ENCODE measurements at regions not wholly inside any gene's neighbourhood (a gene's known extent, or its start where the extent isn't known, plus 50 kb on each side); places are given as distances from the start of the nearest gene placed in this dataset.

DNA sequence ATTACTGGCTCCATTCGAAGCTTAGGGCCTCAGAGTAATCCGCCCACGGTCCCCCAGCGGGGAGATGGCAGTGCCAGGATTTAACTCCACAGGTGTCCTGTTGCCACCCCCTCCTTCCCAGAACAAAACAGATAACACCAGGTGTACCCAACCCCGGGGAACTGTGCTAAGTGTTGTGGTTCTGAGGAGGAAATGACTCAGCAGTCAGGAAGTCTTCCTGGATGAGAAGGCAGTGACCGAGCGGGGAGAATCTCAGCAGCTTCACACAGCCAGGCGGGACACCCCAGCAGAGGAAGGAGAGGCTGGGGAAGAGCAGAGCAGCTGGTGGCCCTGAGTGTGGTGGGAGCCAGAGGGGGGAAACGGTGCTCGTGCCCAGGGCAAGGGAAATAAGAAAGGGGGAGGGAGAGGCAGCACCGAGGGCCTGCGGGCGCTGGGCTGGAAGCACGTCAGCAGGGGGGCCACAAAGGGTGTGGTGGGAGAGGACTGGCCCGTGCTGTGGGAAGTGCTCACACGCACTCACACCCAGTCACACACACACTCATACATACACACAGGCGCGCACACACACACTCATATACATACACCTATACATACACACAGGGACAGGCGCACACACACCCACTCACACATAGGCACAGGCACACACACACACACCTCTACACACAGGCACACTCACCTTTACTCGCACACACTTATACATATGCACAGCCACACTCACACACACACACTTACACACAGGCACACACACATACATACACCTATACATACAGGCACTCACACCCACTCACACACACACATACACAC lies 59.8 kb upstream of the CHST15 start:
- Histone ChIP-seq H3K4me2 (ENCODE audit: low read length) (peak overlapping the region; percentile 59), H3K9me3 (ENCODE audit: control insufficient read depth, insufficient read depth, low read length) (peaks cover 6% of the 10 kb centered on the region; the same call in 1 of the 2 replicates), H3F3A (ENCODE audit: control insufficient read depth, insufficient read depth) (no peaks in the 10 kb centered on the region), H3K4me1 (ENCODE audit: control insufficient read depth, low read length) (peaks cover 20% of the 10 kb centered on the region), H4K20me1 (ENCODE audit: control insufficient read depth, insufficient read depth, low read depth, low read length) (no peaks in the 10 kb centered on the region), H3K27me3 (ENCODE audit: control insufficient read depth, low read length) (no peaks in the 10 kb centered on the region), H3K27ac (ENCODE audit: low read depth, low read length) (no peak overlapping the region), H3K9me2 (replicated peaks; ENCODE audit: control insufficient read depth, low read length) (no peaks in the 10 kb centered on the region), H3K36me3 (ENCODE audit: control insufficient read depth, low read length) (no peaks in the 10 kb centered on the region), H3K79me2 (ENCODE audit: control insufficient read depth, low read length) (no peaks in the 10 kb centered on the region), H3K4me3 (ENCODE audit: low read length) (peak overlapping the region; percentile 22)
- TF ChIP-seq CTCF (IDR thresholded peaks at IDR 0.05; ENCODE audit: low read depth, low read length, poor library complexity, severe bottlenecking) (no peak), EZH2phosphoT487 (IDR thresholded peaks at IDR 0.05; ENCODE audit: borderline replicate concordance, low read length) (no peak)

DNA sequence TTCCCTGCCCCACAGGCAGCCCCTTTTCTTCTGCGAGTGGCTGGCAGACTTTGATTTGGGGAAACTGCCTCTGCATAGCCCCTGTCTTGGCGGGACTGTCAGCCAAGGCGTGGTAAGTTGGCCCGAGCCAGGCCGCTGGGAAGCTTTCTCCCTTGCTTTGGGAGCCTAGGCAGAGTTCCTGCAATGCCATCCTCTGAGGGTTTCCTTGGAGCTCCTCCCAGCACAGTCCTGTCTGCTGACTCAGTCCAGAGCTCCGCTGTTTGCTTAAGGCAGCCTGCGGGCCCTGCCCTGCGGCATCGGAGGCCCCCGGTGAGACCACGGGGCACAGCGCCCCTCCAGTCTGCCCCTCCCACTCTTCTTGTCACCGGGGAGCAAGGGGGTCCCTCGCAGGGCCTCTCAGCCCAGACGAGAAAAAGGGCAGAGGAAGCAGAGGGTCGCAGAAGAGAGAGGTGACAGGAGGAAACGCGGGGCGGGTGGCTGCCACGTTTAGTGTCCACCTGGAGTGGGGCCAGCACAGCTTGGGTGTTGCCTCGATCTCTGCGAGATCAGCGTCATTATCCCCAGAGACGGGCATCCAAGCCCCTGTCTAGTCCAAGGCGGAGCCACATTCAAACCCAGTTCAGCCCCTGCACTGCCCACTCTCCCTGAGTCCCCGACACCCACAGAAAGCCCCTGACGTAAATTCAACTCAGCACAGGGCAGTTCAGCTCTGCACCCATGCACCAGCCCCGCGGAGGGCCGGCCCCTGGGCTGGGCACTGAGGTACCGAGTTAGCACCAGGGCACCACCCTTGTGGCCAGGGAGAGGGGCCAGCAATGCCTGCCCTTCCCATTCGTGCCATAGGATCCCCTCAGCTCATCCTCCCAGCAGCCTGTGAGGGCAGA lies 59.0 kb upstream of the CHST15 start:
- no peak overlapping the region for H3K27ac ChIP-seq (ENCODE audit: low read depth, low read length)
- no peak overlapping the region; the same call in 1 of the 2 replicates for H3K4me3 ChIP-seq (ENCODE audit: low read length)
- no peaks in the 10 kb centered on the region for H3F3A ChIP-seq (ENCODE audit: control insufficient read depth, insufficient read depth)
- H3K9me2 ChIP-seq (replicated peaks; ENCODE audit: control insufficient read depth, low read length): no peaks in the 10 kb centered on the region
- H3K79me2 ChIP-seq (ENCODE audit: control insufficient read depth, low read length): no peaks in the 10 kb centered on the region
- peaks cover 18% of the 10 kb centered on the region for H3K4me1 ChIP-seq (ENCODE audit: control insufficient read depth, low read length)
- no peaks in the 10 kb centered on the region for H4K20me1 ChIP-seq (ENCODE audit: control insufficient read depth, insufficient read depth, low read depth, low read length)
- H3K4me2 ChIP-seq (ENCODE audit: low read length): peak overlapping the region; percentile 59
- peaks cover 6% of the 10 kb centered on the region; the same call in 1 of the 2 replicates for H3K9me3 ChIP-seq (ENCODE audit: control insufficient read depth, insufficient read depth, low read length)
- TF ChIP-seq CTCF (IDR thresholded peaks at IDR 0.05; ENCODE audit: low read depth, low read length, poor library complexity, severe bottlenecking) (no peak), EZH2phosphoT487 (IDR thresholded peaks at IDR 0.05; ENCODE audit: borderline replicate concordance, low read length) (no peak)
- H3K27me3 ChIP-seq (ENCODE audit: control insufficient read depth, low read length): no peaks in the 10 kb centered on the region
- no peaks in the 10 kb centered on the region for H3K36me3 ChIP-seq (ENCODE audit: control insufficient read depth, low read length)

GRCh38 chr10:124151466-124152095 lies 58.2 kb upstream of the CHST15 start:
- no peak overlapping the region for H3K27ac ChIP-seq (ENCODE audit: low read depth, low read length)
- H3K27me3 ChIP-seq (ENCODE audit: control insufficient read depth, low read length): no peaks in the 10 kb centered on the region
- H3F3A ChIP-seq (ENCODE audit: control insufficient read depth, insufficient read depth): no peaks in the 10 kb centered on the region
- no peaks in the 10 kb centered on the region for H4K20me1 ChIP-seq (ENCODE audit: control insufficient read depth, insufficient read depth, low read depth, low read length)
- H3K36me3 ChIP-seq (ENCODE audit: control insufficient read depth, low read length): no peaks in the 10 kb centered on the region
- H3K9me3 ChIP-seq (ENCODE audit: control insufficient read depth, insufficient read depth, low read length): peaks cover 6% of the 10 kb centered on the region; the same call in 1 of the 2 replicates
- no peaks in the 10 kb centered on the region for H3K79me2 ChIP-seq (ENCODE audit: control insufficient read depth, low read length)
- no peak overlapping the region for H3K4me3 ChIP-seq (ENCODE audit: low read length)
- H3K4me2 ChIP-seq (ENCODE audit: low read length): no peak overlapping the region
- H3K9me2 ChIP-seq (replicated peaks; ENCODE audit: control insufficient read depth, low read length): no peaks in the 10 kb centered on the region
- peaks cover 18% of the 10 kb centered on the region for H3K4me1 ChIP-seq (ENCODE audit: control insufficient read depth, low read length)
- TF ChIP-seq EZH2phosphoT487 (IDR thresholded peaks at IDR 0.05; ENCODE audit: borderline replicate concordance, low read length) (no peak), CTCF (IDR thresholded peaks at IDR 0.05; ENCODE audit: low read depth, low read length, poor library complexity, severe bottlenecking) (no peak)
